Tibial nerve (tissue), 4 donors: ENCODE measurements at regions not wholly inside any gene's neighbourhood (a gene's known extent, or its start where the extent isn't known, plus 50 kb on each side); places are given as distances from the start of the nearest gene placed in this dataset.
"Not testable (repeated sequence)": the region's sequence is repeated elsewhere in the genome, so short reads cannot be mapped to it uniquely, and the experiment has no call there.

Source experiments
- DNase-seq, 2 donors: peaks; one replicate each; pipeline ENCODE4 v3.0.0-alpha.2; 2019; ENCODE audit warnings: low spot score in 2 of 2
- H3K27ac ChIP-seq, 4 donors: fragments of 200-600 bp; sonication (generic) in 3 of 4; one replicate each; pipeline ENCODE4 v1.5.1; 2017 to 2019; ENCODE audit warnings: mild to moderate bottlenecking in 1 of 4
- H3K27me3 ChIP-seq, 2 donors: fragments of 200-600 bp; sonication (generic) in 1 of 2; one replicate each; pipeline versions ENCODE4 v1.5.1 to v1.6.0; 2017 to 2019
- H3K36me3 ChIP-seq, 3 donors: fragments of 200-600 bp; sonication (generic); one replicate each; pipeline ENCODE4 v1.5.1; 2018 to 2019
- H3K4me1 ChIP-seq, 4 donors: fragments of 200-600 bp; sonication (generic) in 3 of 4; one replicate each; pipeline ENCODE4 v1.5.1; 2017 to 2019
- H3K4me3 ChIP-seq, 4 donors: fragments of 200-600 bp; sonication (generic) in 3 of 4; one replicate each; pipeline ENCODE4 v1.5.1; 2017 to 2019; ENCODE audit warnings: mild to moderate bottlenecking in 1 of 4, moderate library complexity in 1 of 4
- H3K9me3 ChIP-seq, 4 donors: fragments of 200-600 bp; sonication (generic) in 3 of 4; one replicate each; pipeline ENCODE4 v1.5.1; 2017 to 2019
- EP300 ChIP-seq, 2 donors: sonication (generic); formaldehyde crosslinking; IDR thresholded peaks; one replicate each; pipeline ENCODE4 v1.6.1; 2017; ENCODE audit warnings: antibody characterized with exemption in 2 of 2, mild to moderate bottlenecking in 1 of 2
- POLR2A ChIP-seq, 2 donors: fragments of 450-650 bp; IDR thresholded peaks; one replicate each; pipeline ENCODE4 v1.6.1; 2017; ENCODE audit warnings: antibody characterized with exemption in 2 of 2, mild to moderate bottlenecking in 2 of 2, moderate library complexity in 2 of 2
- WGBS, 2 donors: methylation state at CpG; one replicate each; pipeline ENCODE4 v1.1.5; 2018; 5-methylcytosine and 5-hydroxymethylcytosine counted together
- TF ChIP-seq, protein P1 (sequence below), 5 experiments: fragments of 200-600 bp in 3 of 5; fragments of 450-650 bp in 2 of 5; sonication (generic) in 3 of 5; IDR thresholded peaks; one replicate each; pipeline ENCODE4 v1.5.1; 2016 to 2019; ENCODE audit warnings: antibody characterized with exemption in 5 of 5, mild to moderate bottlenecking in 3 of 5, moderate library complexity in 2 of 5

GRCh38 chr7:91731976-91732375 is 148.5 kb downstream of the MTERF1 start:
- TF ChIP-seq, protein P1, sequence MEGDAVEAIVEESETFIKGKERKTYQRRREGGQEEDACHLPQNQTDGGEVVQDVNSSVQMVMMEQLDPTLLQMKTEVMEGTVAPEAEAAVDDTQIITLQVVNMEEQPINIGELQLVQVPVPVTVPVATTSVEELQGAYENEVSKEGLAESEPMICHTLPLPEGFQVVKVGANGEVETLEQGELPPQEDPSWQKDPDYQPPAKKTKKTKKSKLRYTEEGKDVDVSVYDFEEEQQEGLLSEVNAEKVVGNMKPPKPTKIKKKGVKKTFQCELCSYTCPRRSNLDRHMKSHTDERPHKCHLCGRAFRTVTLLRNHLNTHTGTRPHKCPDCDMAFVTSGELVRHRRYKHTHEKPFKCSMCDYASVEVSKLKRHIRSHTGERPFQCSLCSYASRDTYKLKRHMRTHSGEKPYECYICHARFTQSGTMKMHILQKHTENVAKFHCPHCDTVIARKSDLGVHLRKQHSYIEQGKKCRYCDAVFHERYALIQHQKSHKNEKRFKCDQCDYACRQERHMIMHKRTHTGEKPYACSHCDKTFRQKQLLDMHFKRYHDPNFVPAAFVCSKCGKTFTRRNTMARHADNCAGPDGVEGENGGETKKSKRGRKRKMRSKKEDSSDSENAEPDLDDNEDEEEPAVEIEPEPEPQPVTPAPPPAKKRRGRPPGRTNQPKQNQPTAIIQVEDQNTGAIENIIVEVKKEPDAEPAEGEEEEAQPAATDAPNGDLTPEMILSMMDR (IDR thresholded peaks at IDR 0.05): no peak
- TF ChIP-seq EP300 (IDR thresholded peaks at IDR 0.05): no peak
- TF ChIP-seq POLR2A (IDR thresholded peaks at IDR 0.05): no peak
- H3K9me3 ChIP-seq: peaks cover 0 to 14% (median 6%) of the 10 kb centered on the region in 4 donors
- 64 to 67% methylated on average over 5 of the region's 5 CpGs for WGBS, 2 donors
- no peak for DNase-seq
- H3K4me3 ChIP-seq: no peak overlapping the region
- no peak overlapping the region for H3K27ac ChIP-seq
- no peaks in the 10 kb centered on the region for H3K36me3 ChIP-seq
- no peaks in the 10 kb centered on the region for H3K27me3 ChIP-seq
- H3K4me1 ChIP-seq: no peaks in the 10 kb centered on the region

DNA sequence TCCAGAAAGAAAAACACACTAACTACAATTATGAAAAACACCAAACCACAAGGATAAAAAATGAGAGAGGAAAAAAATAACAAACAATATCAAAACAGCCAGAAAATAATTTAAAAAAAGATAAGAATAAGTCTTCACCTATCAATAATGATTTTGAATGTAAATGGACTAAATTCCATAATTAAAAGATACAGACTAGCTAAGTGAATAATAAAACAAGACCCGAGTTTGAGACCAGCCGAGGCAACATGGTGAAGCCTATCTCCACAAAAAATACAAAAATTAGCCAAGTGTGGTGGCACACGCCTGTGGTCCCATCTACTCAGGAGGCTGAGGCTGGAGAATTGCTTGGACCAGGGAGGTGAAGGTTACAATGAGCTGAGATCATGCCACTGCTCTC is 131.1 kb downstream of the MTERF1 start:
- Histone ChIP-seq H3K36me3 (no peaks in the 10 kb centered on the region), H3K4me3 (no peak overlapping the region), H3K4me1 (no peaks in the 10 kb centered on the region), H3K27me3 (no peaks in the 10 kb centered on the region), H3K27ac (no peak overlapping the region), H3K9me3 (peaks cover 0 to 29% (median 3%) of the 10 kb centered on the region in 4 donors)
- TF ChIP-seq EP300 (IDR thresholded peaks at IDR 0.05) (no peak), POLR2A (IDR thresholded peaks at IDR 0.05) (no peak)
- TF ChIP-seq, protein P1 (IDR thresholded peaks at IDR 0.05): no peak
- WGBS, 2 donors: 94 to 95% methylated on average over 3 of the region's 3 CpGs
- no peak for DNase-seq

DNA sequence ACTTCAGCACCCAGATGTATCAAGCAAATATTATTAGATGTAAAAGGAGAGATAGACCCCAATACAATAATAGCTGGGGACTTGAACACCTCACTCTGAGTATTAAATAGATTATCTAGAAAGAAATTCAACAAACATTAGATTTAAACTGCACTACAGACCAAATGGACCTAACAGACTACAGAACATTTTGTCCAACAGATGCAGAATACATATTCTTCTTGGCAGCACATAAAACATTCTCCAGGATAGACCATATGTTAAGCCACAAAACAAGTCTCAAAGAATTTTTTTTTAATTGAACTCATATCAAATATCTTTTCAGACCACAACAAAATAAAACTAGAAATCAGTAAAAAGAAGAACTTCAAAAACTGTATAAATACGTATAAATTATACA is 130.4 kb downstream of the MTERF1 start:
- H3K36me3 ChIP-seq: no peaks in the 10 kb centered on the region
- H3K27me3 ChIP-seq: no peaks in the 10 kb centered on the region
- TF ChIP-seq EP300 (IDR thresholded peaks at IDR 0.05) (no peak), POLR2A (IDR thresholded peaks at IDR 0.05) (no peak)
- DNase-seq: no peak
- H3K27ac ChIP-seq: no peak overlapping the region
- peaks cover 0 to 31% (median 3%) of the 10 kb centered on the region in 4 donors for H3K9me3 ChIP-seq
- H3K4me1 ChIP-seq: no peaks in the 10 kb centered on the region
- no peak overlapping the region for H3K4me3 ChIP-seq
- 90 to 93% methylated on average over 1 of the region's 1 CpG for WGBS, 2 donors

DNA sequence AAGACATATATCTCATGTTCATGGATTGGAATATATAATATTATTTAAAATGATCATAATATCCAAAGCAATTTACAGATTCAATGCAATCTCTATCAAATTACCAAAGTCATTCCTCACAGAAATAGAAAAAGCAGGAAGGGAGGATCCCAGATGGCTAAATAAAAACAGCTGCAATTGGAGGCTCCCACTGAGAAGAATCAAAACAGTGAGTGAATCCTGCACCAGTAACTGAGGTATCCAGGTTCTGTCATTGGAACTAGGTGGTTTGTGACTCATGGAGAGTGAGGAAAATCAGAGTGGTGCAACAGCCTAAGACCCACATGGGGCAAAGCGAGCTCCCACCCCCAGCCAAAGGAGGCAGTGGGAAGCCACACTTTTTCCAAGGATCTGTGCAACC is 128.4 kb downstream of the MTERF1 start:
- WGBS, 2 donors: 80 to 88% methylated on average over 1 of the region's 1 CpG
- TF ChIP-seq, protein P1 (IDR thresholded peaks at IDR 0.05): no peak
- no peak for TF ChIP-seq EP300 (IDR thresholded peaks at IDR 0.05)
- no peak for DNase-seq

DNA sequence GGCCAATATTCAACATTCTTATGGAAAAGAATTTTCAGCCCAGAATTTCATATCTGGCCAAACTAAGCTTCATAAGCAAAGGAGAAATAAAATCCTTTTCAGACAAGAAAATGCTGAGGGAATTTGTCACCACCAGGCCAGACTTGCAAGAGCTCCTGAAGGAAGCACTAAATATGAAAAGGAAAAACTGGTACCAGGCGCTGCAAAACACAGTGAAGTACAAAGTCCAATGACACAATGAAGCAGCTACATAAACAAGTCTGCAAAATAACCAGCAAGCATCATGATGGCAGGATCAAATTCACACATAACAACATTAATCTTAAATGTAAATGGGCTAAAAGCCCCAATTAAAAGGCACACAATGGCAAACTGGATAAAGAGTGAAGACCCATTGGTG is 126.2 kb downstream of the MTERF1 start:
- DNase-seq, H3K27me3 ChIP-seq, H3K27ac ChIP-seq, H3K36me3 ChIP-seq, H3K4me1 ChIP-seq, H3K4me3 ChIP-seq: not testable (repeated sequence)
- WGBS, 2 donors: 84 to 100% methylated on average over 1 of the region's 1 CpG
- H3K9me3 ChIP-seq: peaks cover 0 to 50% (median 4%) of the 10 kb centered on the region in 4 donors

More for the DNA sequence above, 128.4 kb downstream of the MTERF1 start:
- Histone ChIP-seq H3K4me3 (no peak overlapping the region), H3K36me3 (no peaks in the 10 kb centered on the region), H3K27ac (no peak overlapping the region), H3K27me3 (no peaks in the 10 kb centered on the region), H3K9me3 (peaks cover 0 to 33% (median 4%) of the 10 kb centered on the region in 4 donors), H3K4me1 (no peaks in the 10 kb centered on the region)

DNA sequence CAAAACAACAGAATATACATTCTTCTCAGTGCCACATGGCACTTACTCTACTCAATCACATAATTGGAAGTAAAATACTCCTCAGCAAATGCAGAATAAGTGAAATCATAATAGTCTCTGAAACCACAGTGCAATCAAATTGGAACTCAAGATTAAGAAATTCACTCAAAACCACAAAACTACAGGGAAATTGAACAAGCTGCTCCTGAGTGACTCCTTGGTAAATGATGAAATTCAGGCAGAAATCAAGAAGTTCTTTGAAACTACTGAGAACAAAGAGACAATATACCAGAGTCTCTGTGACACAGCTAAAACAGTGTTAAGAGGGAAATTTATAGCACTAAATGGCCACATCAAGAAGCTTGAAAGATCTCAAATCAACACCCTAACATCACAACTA is 125.4 kb downstream of the MTERF1 start:
- DNase-seq, H3K36me3 ChIP-seq: not testable (repeated sequence)

GRCh38 chr7:91759205-91759863 is 121.2 kb downstream of the MTERF1 start:
- TF ChIP-seq POLR2A (IDR thresholded peaks at IDR 0.05) (no peak), EP300 (IDR thresholded peaks at IDR 0.05) (no peak)
- TF ChIP-seq, protein P1 (IDR thresholded peaks at IDR 0.05): no peak

More for the DNA sequence above, 125.4 kb downstream of the MTERF1 start:
- H3K4me3 ChIP-seq, H3K4me1 ChIP-seq, H3K27me3 ChIP-seq, H3K27ac ChIP-seq: not testable (repeated sequence)
- H3K9me3 ChIP-seq: peaks cover 0 to 53% (median 2%) of the 10 kb centered on the region in 4 donors

More at GRCh38 chr7:91759205-91759863, 121.2 kb downstream of the MTERF1 start:
- H3K4me1 ChIP-seq: no peaks in the 10 kb centered on the region
- no peak for DNase-seq
- H3K36me3 ChIP-seq: no peaks in the 10 kb centered on the region
- H3K27ac ChIP-seq: no peak overlapping the region
- H3K4me3 ChIP-seq: no peak overlapping the region
- WGBS, 2 donors: 65 to 66% methylated on average over 4 of the region's 4 CpGs
- H3K9me3 ChIP-seq: peaks cover 0 to 69% (median 7%) of the 10 kb centered on the region in 4 donors
- H3K27me3 ChIP-seq: no peaks in the 10 kb centered on the region
